Astrocyte of the hippocampus (primary cell): ENCODE measurements at regions not wholly inside any gene's neighbourhood (a gene's known extent, or its start where the extent isn't known, plus 50 kb on each side); places are given as distances from the start of the nearest gene placed in this dataset.
"Not testable (repeated sequence)": the region's sequence is repeated elsewhere in the genome, so short reads cannot be mapped to it uniquely, and the experiment has no call there.

Experiments used
- DNase-seq: peaks from one replicate; pipeline ENCODE4 v3.0.0; 2011; ENCODE audit warnings: low read depth, low spot score

DNA sequence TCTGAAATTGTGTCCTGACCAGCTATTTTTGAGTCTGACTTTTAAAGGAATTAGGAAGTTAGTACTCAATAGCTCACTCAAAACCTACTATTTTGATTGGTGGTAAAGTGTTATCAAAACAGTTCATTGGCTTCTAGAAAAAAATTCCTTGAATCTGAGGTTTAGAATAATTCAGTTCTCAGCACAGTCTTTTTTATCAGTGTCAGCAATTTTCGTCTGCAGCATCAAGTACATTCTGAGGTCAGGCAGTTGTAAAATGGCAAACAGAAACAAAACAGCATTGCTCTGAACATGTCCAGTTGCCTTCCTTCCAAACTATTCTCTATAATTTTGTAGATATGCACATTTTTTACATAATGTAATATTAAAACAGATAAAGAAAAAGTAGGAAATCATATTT, 1644.1 kb downstream of the SLITRK5 start:
- peak; percentile 7 for DNase-seq

DNA sequence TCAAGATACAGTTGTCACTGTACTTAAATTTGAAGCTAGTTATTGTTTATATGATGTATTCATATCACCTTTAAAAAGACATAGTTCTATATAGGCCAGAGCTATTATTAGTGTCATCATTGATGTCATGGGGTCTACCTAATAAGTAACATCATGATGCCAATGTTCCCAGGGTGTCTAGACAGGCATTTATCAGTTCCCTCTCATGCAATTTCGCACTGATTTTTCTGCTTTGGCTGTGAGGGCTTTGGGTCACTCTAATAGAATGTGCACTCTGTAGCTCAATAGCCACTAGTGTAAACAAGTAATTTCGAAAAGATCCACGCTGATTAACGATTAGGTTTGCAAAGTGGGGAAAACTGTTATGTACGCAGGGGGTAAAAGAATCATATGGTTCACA, 1651.3 kb downstream of the SLITRK5 start:
- no peak for DNase-seq

DNA sequence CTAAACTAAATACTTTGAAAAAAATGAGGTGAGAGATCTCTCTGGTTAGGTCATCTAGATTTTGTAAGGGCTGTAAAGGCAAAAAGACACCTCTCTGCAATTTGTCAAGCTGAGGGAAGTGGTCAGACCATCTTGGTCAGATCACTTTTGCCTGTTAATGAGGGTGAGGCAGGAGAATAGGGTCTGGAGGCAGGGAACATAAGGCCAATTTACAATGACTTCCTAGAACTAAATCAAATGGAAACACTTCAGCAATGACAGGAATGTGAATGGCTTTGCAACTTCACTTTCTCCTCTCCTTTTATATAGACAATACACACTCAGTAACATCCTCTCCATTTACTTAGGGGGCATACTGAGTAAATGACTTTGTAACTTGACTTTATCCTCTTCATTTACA, 1653.4 kb downstream of the SLITRK5 start:
- peak; percentile 2 for DNase-seq

DNA sequence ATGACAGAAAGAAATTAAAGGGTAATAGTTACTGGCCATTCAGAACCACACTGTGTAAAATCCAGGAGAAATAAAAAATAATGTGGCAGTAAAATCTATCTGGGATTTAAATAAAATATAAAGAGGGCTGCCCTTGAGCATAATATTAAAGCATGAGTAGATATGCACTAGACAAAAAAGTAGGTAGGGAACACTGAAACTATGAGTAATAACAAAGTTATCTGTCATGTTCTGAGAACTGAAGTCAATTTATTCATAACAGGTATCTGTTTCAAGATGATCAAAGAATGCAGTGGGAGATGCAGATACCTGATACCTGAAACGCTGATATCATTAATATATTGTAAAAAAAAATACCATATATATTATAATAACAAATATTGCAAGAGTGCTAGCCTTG, 1672.0 kb downstream of the SLITRK5 start:
- DNase-seq, result no peak

DNA sequence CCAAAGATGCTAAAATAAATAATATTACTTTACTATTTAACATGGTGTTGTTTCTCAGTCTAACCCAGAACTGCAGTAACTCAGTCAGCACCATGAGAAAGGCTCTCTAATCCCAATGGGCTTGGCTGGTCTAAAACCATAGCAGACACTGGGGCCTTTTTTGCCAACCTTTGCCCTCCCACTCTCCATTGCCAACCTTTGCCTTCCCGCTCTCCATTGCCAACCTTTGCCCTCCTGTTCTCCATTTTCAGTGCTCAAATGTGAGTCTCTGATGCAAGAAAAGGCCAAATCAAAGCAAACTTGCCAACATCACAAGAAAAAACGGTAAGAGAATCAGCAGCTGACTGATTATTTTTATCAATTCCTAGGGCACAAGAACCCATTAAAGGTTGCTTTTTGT, 1681.2 kb downstream of the SLITRK5 start:
- no peak for DNase-seq

DNA sequence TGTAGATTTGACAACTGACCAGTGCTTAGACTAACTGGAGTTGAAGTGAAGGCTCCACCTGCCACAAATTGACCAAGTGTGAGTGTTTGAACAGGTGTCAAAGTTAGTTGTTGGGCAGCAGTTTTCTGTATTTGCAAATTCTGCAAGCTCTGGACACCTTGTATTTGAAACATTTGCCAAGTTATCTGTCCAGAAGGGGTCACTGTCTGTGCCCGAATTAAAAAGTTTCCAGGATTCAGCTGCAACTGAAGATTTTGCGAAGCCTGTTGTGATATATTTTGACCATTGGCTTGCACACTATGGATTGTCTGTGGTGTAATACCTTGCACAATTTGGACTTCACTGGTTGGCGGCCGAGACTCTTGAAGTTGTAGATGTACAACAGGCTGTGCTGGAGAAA, 1690.7 kb downstream of the SLITRK5 start:
- DNase-seq, result no peak

DNA sequence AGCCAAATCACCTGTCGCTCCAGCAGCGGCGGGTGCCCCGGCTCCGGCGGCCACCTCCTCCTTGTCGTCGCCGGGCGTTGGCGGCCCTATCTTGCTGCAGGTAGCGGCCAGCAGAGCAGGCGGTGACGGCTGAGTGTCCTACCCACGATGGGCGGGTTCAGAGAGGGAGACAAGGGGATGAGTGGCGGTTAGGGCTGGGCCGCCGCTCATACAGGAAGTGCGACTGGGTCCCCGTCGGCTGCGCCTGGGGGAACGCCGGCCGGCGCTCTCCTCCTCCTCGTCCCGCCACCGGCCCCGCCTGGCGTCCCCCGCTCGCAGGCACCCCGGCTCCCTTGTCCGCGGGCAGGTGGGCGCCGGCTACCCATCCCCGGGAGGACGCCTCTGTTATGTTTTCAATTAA, 1692.0 kb downstream of the SLITRK5 start:
- no peak for DNase-seq

DNA sequence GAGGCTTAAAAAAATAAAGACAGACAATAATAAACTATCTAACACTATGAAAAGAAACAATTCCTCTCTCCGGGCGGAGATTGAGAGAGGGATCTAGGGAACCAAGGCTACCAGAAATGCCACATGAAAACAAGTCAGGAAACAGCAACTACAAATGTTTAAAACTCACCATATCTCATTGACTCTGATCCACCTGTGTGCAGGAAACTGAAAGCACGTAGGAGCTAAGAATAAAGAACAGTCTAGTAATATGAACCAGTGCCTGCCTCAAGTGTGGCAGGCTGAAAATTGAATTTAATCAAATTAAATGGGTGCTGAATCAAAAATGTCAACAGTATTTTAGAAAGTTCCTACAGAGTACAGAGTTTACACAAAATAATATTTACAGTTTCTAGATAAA, 1701.0 kb downstream of the SLITRK5 start:
- no peak for DNase-seq

DNA sequence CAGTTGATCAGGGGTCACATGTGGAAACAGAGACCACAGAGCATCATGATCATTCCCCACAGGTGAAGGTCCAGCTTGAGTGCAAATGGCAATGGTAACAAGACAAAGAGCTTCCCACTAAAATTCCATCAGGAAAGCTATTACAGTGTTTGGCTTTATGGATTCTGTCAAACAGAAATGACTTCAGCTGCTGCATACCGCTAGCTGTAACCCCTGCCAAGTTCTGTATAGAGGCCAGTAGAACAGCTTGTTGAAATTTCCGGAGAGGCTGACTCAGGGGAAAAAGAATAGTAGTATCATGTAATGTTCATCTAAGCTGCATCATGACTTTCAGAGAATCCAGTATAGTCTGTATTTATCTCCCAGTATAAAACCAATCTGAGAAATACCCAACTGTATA, 1704.7 kb downstream of the SLITRK5 start:
- DNase-seq, result peak; percentile 37

DNA sequence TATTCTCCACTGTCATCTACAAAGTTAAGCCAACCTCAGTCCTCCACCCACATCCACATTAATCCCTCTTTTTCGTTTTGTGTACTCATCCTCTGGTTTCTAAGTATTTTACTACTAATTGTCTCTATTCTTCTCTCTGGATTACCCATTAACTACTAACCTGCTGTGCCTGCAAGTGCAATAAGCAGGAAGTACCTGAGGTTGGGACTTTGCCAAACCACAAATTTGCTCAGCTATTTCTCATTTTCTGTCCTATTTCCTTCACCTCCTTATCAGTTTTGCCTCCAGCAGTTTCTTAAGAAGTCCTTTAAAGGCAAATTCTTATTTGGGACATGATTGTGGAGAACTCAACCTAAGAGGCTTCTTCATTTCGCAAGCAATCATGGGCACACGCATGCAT, 1708.9 kb downstream of the SLITRK5 start:
- no peak for DNase-seq

DNA sequence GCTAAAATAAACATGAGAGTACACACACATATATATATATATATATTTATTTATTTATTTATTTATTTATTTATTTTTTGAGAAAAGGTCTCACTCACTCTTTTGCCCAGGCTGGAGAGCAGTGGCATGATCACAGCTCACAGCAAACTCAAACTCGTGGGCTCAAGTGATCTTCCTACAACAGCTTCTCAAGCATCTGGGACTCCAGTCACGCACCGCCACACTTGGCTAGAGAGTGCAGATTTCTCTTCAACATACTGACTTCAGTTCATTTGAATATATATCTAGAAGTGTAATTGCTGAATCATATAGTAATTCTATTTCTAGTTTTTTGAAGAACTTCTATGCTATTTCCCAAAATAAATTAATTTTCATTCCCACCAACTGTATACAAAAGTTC, 1711.8 kb downstream of the SLITRK5 start:
- no peak for DNase-seq

DNA sequence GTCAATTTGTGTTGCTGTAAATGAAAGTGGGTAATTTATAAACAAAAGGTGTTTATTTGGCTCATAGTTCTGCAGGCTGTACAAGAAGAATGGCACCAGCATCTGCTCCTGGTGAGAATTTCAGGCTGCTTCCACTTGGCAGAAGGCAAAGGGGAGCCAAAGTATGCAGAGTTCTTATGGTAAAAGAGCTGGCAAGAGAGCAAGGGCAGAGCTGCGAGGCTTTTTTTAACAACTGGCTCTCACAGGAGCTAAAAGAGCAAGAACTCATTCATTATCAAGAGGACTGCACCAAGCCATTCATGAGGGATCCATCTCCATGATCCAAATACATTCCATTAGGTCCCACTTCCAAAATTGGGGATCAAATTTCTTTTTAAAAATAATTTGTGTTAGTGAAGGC, 1712.7 kb downstream of the SLITRK5 start:
- DNase-seq, result no peak

DNA sequence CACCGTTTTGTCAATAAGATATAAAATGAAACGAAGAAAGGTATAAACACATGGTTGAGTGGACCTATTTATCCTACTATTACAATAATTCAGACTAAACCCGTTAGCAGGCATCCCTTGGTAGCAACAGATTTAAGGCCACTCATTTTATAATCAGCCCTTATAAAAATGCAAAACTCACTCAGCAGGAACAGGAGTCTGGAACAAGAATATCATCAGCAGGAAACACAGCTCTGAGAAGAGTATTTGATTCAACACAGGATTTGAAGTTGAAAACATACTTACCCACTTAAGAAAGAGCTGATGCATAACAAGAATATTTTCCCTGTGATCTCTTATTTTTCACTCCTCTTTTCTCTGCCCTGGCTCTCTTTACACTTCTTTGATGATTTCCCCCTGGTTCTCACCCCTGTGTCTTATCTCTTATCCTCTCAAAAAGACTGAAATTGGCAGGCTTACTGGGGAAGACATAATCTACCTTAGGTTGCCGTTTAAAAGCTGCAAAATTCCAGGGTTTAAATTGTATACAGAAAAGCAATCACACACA, 1722.7 kb downstream of the SLITRK5 start:
- DNase-seq, result peak; percentile 12

DNA sequence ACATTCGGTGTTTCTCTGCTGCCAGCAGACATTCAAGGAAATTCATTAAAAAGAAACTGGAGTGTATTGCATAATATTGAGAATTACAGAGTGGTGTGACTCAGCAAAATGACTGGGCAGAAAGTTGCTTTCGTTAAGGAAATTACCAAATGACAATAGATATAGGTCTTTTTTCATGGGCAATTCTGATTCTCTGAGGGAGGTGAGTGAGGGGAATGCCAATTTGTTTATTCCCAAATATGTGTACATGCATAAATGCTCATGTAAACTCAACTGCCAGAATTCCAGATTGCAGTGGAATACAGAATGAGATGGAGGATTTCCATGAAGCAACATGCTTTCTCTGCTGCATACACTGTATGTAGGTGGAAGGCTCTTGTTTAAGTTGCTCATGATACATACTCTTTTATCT, 1730.1 kb downstream of the SLITRK5 start:
- DNase-seq, result peak; percentile 72

DNA sequence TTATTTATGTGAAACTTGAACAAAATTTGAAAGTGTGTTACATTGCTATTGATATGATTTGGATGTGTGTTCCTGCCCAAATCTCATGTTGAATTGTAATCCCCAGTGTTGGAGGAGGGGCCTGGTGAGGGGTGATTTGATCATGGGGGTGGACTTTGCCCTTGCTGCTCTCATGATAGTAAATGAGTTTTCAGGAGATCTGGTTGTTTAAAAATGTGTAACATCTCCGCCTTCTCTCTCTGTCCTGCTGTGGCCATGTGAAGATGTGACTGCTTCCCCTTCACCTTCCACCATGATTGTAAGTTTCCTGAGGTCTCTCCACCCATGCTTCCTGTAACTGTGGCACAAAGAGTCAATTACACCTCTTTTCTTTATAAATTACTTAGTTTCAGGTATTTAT, 1731.0 kb downstream of the SLITRK5 start:
- DNase-seq, result no peak

DNA sequence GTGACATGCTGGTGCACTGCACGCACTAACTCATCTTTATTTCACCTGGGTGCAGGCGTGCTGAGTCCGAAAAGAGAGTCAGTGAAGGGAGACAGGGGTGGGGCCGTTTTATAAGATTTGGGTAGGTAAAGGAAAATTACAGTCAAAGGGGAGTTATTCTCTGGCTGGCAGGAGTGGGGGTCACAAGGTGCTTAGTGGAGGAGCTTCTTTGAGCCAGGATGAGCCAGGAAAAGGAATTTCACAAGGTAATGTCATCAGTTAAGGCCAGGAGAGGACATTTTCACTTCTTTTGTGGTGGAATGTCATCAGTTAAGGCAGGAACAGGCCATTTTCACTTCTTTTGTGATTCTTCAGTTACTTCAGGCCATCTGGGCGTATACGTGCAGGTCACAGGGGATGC, 1734.9 kb downstream of the SLITRK5 start:
- not testable (repeated sequence) for DNase-seq

DNA sequence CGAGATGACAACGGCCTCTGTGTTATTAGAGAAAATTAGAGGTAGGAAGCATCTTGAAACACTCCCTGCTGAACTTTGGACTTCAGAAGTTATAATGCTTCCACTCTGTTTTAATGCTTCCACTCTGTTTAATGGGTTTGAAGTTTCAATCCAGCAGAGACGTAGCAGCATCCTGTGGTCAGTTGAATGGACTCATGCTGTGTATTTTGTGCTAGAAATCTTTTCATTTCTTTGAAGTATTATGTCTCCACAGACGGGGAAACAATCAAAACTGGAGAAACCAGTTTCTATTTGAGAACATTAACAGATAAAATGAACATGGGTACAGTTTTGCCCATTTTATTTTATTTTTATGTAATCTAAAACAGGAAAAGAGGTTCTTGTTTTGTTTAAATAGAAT, 1736.2 kb downstream of the SLITRK5 start:
- DNase-seq, result no peak

DNA sequence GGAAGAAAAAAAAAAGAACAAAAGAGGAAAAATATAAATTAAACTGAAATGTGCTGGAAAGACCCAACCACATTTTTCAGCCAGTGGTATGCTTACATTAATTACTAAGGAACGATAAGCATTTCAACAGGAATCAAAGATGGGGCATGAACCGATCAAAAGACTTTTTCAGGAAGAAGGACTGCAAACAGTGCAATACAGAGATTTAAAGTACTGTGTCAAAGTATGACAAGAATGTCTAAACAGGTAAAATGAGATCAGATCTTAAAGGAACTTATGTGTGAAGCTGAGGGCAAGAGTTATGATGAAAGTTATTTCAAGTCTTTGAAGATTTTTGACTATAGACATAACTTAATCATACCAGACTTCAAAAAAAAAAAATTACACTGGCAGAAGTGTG, 1761.8 kb downstream of the SLITRK5 start:
- no peak for DNase-seq

DNA sequence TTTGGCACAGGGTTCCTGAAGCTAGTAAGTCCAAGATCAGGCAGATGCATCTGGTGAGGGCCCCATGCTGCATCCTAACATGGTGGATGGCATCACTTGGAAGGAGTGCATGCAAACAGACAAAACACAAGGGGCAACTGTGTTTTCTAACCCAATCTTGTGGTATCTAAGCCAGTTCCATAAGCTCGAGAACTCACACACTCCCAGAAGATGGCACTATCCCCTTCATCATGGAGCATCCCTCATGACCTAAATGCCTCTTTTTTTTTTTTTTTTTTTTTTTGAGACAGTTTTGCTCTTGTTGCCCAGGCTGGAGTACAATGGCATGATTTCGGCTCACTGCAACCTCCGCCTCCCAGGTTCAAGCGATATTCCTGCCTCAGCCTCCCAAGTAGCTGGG, 1763.5 kb downstream of the SLITRK5 start:
- DNase-seq, result not testable (repeated sequence)

DNA sequence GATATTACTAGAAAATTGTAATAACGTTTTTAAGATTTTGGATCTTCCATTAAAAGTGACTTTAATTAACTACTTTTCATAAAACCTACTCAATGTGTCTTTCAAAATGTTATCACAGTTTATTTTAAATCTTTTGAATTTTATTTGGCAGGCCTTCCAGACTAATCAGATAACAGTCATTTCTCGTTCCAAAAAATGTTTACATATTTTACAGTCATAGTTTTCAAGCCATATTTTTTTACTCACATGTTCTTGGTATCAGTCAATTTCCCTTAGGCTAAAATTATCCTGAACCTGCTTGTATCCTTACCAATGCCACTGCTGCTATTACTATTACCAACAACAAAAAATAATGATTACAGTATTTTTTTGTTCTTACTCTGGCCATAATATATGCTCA, 1783.5 kb downstream of the SLITRK5 start:
- no peak for DNase-seq

DNA sequence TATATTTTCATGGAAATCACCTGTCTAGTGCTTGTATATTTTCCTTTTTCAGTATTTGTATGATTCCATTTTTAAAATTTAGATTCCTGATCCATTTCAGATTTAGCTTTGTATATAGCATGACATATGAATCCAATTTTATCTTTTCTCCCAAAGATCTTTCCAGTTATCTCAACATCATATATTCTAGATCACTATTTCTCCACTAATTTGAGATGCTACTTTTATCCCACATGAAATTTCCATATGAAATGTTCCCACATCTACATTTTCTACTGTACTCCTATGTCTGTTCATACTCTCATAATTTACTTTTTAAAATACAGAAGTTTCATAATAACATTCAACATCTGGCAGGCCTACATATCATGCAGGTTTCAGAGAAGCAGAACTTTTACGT, 1784.1 kb downstream of the SLITRK5 start:
- DNase-seq, result no peak

DNA sequence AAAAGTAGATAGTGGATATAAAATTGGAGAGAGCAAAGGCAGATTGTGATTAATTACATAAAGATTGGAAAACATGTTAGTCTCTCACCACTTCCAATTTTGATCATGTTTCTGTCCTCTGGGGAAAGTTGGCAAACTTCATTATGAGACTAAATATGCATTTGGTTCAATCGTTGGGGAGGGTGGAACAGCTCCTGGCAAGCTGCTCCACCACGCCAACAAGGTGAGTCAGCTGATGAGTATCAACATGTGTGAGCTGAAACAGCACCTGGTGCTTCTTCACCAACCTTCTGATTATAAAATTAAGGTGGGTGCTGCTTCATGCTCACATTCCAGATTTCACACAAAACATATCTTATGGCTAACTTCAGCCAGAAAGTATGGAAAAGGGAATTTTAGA, 1784.6 kb downstream of the SLITRK5 start:
- peak; percentile 17 for DNase-seq

DNA sequence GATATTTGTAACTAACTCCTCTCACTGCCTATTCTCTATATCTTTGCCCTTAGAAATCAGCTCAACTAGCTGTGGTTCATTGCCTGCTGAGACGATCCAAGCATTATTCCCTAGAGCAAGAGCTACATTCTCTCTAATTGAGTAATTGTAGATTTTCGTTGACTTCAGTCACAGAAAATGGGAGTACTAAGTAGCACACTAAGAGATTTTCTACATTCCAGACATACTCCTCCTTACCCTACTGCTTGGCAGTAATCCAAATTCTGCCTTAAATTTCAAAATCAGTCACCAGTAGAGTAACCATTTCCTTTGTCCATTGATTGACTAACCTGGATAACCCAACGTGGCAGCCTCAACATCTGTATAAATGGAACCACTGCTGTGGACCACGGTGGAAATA, 1786.8 kb downstream of the SLITRK5 start:
- peak; percentile 90 for DNase-seq

DNA sequence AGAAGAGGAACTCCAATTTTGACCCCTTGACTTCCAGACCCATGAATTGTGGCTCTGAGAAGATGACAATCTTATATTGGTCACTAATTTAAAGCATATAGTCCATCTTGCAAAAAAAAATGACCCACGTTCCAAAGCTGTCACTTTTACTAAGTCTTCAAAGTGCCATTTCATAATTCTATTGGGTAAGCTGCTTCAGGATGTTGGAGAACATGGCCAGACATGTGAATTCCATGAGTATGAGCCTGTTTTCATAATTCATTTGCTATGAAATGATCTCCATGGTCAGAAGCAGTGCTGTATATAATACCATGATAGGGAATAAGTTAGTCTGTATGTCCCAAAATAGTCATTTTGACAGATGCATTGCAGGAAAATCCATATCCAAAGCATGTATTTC, 1787.3 kb downstream of the SLITRK5 start:
- DNase-seq, result no peak

DNA sequence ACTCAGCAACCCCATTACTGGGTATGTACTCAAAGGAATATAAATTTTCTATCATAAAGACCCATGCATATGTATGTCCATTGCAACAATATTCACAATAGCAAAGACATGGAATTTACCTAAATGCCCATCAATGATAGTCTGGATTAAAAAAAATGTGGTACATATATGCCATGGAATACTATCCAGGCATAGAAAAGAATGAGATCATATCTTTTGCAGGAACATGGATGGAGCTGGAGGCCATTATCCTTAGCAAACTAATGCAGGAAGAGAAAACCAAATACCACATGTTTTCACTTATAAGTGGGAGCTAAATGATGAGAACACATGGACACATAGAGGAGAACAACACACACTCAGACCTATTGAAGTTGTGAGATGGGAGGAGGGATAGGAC, 1789.7 kb downstream of the SLITRK5 start:
- DNase-seq, result not testable (repeated sequence)
